ENCODE measurements at regions not wholly inside any gene's neighbourhood (a gene's known extent, or its start where the extent isn't known, plus 50 kb on each side); places are given as distances from the start of the nearest gene placed in this dataset.

DNA sequence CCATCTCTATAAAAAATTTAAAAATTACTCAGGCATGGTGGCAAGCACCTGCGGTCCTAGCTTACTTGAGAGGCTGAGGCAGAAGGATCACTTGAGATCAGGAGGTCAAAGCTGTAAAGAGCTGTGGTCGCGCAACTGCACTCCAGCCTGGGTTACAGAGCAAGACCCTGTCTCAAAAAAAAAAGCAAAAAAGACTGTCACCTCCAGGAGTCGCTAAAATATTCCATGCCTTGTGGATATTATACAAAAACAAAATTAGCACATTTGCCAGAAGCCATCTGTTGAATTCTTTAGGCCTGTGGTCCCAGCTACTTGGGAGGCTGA lies 87.0 kb upstream of the SDK1 start:
- TF ChIP-seq, protein P1, sequence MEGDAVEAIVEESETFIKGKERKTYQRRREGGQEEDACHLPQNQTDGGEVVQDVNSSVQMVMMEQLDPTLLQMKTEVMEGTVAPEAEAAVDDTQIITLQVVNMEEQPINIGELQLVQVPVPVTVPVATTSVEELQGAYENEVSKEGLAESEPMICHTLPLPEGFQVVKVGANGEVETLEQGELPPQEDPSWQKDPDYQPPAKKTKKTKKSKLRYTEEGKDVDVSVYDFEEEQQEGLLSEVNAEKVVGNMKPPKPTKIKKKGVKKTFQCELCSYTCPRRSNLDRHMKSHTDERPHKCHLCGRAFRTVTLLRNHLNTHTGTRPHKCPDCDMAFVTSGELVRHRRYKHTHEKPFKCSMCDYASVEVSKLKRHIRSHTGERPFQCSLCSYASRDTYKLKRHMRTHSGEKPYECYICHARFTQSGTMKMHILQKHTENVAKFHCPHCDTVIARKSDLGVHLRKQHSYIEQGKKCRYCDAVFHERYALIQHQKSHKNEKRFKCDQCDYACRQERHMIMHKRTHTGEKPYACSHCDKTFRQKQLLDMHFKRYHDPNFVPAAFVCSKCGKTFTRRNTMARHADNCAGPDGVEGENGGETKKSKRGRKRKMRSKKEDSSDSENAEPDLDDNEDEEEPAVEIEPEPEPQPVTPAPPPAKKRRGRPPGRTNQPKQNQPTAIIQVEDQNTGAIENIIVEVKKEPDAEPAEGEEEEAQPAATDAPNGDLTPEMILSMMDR (IDR thresholded peaks at IDR 0.05; ENCODE audit: poor library complexity): no peak
- TF ChIP-seq EZH2phosphoT487 (IDR thresholded peaks at IDR 0.05; ENCODE audit: low read depth, severe bottlenecking, unreplicated experiment) (no peak), EZH2 (IDR thresholded peaks at IDR 0.05; ENCODE audit: borderline replicate concordance) (no peak)
